ENCODE measurements at regions not wholly inside any gene's neighbourhood (a gene's known extent, or its start where the extent isn't known, plus 50 kb on each side); places are given as distances from the start of the nearest gene placed in this dataset.

DNA sequence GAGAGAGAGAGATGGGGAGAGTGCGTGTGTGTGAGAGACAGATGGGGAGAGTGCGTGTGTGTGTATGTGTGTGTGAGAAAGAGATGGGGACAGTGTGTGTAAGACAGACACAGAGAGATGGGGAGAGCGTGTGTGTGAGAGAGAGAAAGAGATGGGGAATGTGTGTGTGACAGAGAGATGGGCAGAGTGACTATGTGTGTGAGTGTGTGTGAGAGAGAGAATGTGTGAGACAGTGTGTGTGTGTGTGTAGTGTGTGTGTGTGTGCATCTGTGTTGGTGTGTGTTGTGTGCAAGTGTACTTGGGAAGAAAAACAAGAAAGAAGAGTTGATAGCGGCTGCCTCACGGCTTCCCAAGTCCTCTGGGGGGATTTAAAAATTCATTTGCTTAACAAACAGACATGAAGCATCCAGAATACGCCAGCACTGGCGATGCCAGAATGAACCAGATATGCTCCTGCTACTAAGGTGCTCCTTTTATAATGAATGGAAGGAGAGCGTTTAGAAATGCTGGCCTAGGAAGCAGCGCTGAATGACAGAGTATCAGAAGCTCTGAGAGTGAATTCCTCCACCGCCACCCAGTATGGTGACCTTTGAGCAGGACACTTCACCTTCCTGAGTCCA, 186.1 kb upstream of the TSC22D2 start:
- no peak overlapping the region for H3K27ac ChIP-seq (ENCODE audit: low read depth, low read length)
- H3K9ac ChIP-seq (ENCODE audit: low read length): no peak overlapping the region
- H3K36me3 ChIP-seq (ENCODE audit: insufficient read depth, low read length): no peaks in the 10 kb centered on the region
- no peaks in the 10 kb centered on the region for H3K27me3 ChIP-seq (ENCODE audit: control insufficient read depth in 1 of 2, insufficient read depth in 2 of 2, low read length in 2 of 2)
- no peak overlapping the region for H3K4me3 ChIP-seq (ENCODE audit: low read depth in 1 of 2, low read length in 2 of 2)
- peaks cover 3% of the 10 kb centered on the region for H3K4me1 ChIP-seq (ENCODE audit: insufficient read depth, low read length)
- no peaks in the 10 kb centered on the region for H3K9me3 ChIP-seq (ENCODE audit: low read length)

DNA sequence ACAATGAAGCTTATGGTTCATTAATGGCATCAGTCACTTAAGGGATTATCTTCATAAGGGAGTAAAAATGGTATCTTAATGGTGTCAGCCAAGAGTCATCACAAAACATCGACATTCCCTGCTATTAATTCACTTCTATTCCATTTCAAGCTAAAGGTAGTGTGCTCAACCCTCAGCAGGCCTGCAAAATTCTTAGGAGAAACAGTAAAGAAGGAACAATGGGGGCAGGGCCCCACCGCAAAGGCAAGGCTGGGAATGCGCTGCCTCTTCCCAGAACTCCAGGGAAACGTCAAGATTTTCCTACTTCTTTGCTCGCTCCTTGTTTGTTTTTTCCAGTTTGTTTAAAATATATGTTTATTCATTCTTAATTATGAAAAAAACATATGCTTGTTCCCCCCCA, 187.3 kb upstream of the TSC22D2 start:
- H3K4me3 ChIP-seq (ENCODE audit: low read depth in 1 of 2, low read length in 2 of 2): no peak overlapping the region

DNA sequence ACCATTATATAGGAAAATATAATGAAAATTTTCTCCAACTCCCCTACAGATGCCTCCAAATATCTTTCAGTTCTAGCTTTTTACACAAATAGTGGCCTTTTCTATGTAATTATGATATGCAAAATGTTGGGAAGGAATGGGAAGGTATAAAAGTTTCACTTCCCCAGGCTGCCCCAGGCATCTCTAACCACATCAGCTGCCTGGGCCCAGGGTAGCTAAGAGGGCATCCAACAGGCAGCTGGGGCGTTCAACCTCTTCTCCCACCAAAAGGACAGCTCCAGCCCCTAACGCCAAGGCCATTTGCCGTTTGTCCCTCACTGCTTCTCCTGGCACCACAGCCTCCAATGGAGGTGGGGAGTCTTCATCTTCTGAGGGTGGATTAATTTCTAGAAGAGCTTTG, 188.1 kb upstream of the TSC22D2 start:
- no peaks in the 10 kb centered on the region for H3K9me3 ChIP-seq (ENCODE audit: low read length)
- H3K36me3 ChIP-seq (ENCODE audit: insufficient read depth, low read length): no peaks in the 10 kb centered on the region
- H3K27ac ChIP-seq (ENCODE audit: low read depth, low read length): no peak overlapping the region
- no peaks in the 10 kb centered on the region for H3K27me3 ChIP-seq (ENCODE audit: control insufficient read depth in 1 of 2, insufficient read depth in 2 of 2, low read length in 2 of 2)
- no peak overlapping the region for H3K9ac ChIP-seq (ENCODE audit: low read length)
- no peak overlapping the region for H3K4me3 ChIP-seq (ENCODE audit: low read depth in 1 of 2, low read length in 2 of 2)
- H3K4me1 ChIP-seq (ENCODE audit: insufficient read depth, low read length): peaks cover 17% of the 10 kb centered on the region

More for the DNA sequence above, 187.3 kb upstream of the TSC22D2 start:
- Histone ChIP-seq H3K36me3 (ENCODE audit: insufficient read depth, low read length) (no peaks in the 10 kb centered on the region), H3K4me1 (ENCODE audit: insufficient read depth, low read length) (peaks cover 13% of the 10 kb centered on the region), H3K9ac (ENCODE audit: low read length) (no peak overlapping the region), H3K27ac (ENCODE audit: low read depth, low read length) (no peak overlapping the region), H3K9me3 (ENCODE audit: low read length) (no peaks in the 10 kb centered on the region), H3K27me3 (ENCODE audit: control insufficient read depth in 1 of 2, insufficient read depth in 2 of 2, low read length in 2 of 2) (no peaks in the 10 kb centered on the region)

DNA sequence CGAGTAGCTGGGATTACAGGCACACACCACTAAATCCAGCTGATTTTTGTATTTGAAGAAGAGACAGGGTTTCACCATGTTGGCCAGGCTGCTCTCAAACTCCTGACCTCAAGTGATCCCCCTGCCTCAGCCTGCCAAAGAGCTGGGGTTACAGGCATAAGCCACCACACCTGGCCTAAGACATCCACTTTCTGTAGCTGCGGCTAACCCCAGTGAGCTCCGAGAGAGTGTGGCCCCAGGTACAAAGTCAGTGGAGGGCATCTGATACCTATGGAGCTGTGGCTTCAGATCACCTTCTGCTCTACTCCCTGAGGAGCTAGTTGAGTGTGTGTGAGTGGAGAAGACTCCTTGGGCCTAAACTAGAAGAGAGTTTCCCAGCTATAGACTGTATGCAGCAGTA, 189.3 kb upstream of the TSC22D2 start:
- H3K27me3 ChIP-seq (ENCODE audit: control insufficient read depth in 1 of 2, insufficient read depth in 2 of 2, low read length in 2 of 2): no peaks in the 10 kb centered on the region
- H3K27ac ChIP-seq (ENCODE audit: low read depth, low read length): no peak overlapping the region
- no peak overlapping the region for H3K9ac ChIP-seq (ENCODE audit: low read length)
- H3K4me3 ChIP-seq (ENCODE audit: low read depth in 1 of 2, low read length in 2 of 2): no peak overlapping the region
- peaks cover 17% of the 10 kb centered on the region for H3K4me1 ChIP-seq (ENCODE audit: insufficient read depth, low read length)
- H3K36me3 ChIP-seq (ENCODE audit: insufficient read depth, low read length): no peaks in the 10 kb centered on the region
- H3K9me3 ChIP-seq (ENCODE audit: low read length): no peaks in the 10 kb centered on the region

DNA sequence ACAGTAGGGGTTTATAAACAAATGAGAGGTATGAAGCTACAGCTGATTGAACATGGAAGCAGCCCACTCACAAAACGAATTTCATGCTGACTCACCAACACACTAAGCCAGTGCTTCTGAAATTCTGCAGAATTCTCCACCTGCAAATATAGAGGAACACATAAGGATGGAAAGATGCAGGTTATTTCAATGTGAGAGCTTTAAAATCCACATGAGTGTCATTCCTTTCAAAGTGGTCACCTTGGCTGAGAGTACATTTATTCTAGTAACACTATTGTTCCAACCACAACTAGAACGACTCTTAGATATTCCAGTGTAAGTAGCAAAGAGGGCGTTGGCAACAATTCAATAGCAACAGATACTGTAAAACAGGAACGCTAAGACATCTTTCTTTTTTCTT, 189.9 kb upstream of the TSC22D2 start:
- Histone ChIP-seq H3K36me3 (ENCODE audit: insufficient read depth, low read length) (no peaks in the 10 kb centered on the region), H3K4me3 (ENCODE audit: low read depth in 1 of 2, low read length in 2 of 2) (no peak overlapping the region), H3K27me3 (ENCODE audit: control insufficient read depth in 1 of 2, insufficient read depth in 2 of 2, low read length in 2 of 2) (no peaks in the 10 kb centered on the region), H3K27ac (ENCODE audit: low read depth, low read length) (no peak overlapping the region), H3K9ac (ENCODE audit: low read length) (no peak overlapping the region), H3K4me1 (ENCODE audit: insufficient read depth, low read length) (peaks cover 17% of the 10 kb centered on the region), H3K9me3 (ENCODE audit: low read length) (no peaks in the 10 kb centered on the region)

DNA sequence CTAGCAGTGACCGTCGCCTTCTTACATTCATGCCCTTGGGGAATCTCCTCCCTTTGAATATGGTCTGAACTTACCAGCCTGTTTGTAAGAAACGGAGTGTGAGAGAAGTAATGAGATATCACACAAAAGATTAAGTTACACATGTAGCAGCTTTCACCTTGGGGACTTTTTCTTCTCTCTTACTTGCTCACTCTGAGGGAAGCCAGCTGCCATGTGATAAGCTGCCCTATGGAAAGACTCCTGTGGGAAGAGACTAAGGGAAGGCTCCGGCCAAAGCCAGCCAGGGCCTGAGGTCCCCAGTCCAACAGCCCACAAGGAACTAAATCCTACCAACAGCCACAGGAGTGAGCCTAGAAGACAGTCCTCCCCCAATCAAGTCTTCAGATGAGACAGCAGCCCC, 190.4 kb upstream of the TSC22D2 start:
- Histone ChIP-seq H3K9ac (ENCODE audit: low read length) (no peak overlapping the region), H3K4me3 (ENCODE audit: low read depth in 1 of 2, low read length in 2 of 2) (no peak overlapping the region), H3K36me3 (ENCODE audit: insufficient read depth, low read length) (no peaks in the 10 kb centered on the region), H3K9me3 (ENCODE audit: low read length) (no peaks in the 10 kb centered on the region), H3K27ac (ENCODE audit: low read depth, low read length) (no peak overlapping the region), H3K4me1 (ENCODE audit: insufficient read depth, low read length) (peaks cover 17% of the 10 kb centered on the region), H3K27me3 (ENCODE audit: control insufficient read depth in 1 of 2, insufficient read depth in 2 of 2, low read length in 2 of 2) (no peaks in the 10 kb centered on the region)

DNA sequence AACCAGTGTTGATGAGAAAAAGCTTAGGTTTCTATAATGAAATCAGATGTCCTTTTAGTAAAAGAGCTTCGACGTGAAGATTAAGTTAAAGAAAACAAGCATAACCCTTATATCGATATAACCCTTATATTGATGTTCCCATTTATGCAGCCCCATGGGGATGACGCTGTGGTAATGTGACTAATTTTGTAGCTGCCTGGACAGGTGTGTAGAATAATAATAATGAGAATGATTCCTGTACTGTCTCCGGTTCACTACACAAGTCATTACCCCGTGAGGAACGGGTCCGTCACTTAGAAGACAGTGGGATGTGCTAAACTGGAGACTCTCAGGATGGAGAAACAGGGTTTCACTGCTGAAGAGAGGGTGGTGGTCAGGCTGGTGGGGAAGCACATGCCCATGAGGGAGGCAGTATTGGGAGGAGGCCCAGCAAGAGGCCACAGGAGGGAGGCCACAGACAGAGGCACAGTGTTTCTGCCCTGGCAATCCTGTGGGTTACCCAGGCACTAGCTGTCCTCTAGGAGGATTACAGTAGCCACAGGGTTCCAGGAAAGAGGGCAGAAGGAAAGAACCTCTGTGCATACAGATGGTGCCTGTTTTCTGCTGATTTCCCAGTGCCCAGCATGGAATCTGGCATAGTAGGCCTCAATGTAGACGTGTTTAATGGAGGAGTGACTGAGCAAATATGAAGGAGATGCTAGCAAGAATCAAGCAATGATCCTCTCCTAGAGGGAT, 191.1 kb upstream of the TSC22D2 start:
- Histone ChIP-seq H3K27ac (ENCODE audit: low read depth, low read length) (no peak overlapping the region), H3K9ac (ENCODE audit: low read length) (no peak overlapping the region), H3K9me3 (ENCODE audit: low read length) (no peaks in the 10 kb centered on the region), H3K4me3 (ENCODE audit: low read depth in 1 of 2, low read length in 2 of 2) (no peak overlapping the region), H3K27me3 (ENCODE audit: control insufficient read depth in 1 of 2, insufficient read depth in 2 of 2, low read length in 2 of 2) (no peaks in the 10 kb centered on the region), H3K4me1 (ENCODE audit: insufficient read depth, low read length) (peaks cover 17% of the 10 kb centered on the region), H3K36me3 (ENCODE audit: insufficient read depth, low read length) (no peaks in the 10 kb centered on the region)

DNA sequence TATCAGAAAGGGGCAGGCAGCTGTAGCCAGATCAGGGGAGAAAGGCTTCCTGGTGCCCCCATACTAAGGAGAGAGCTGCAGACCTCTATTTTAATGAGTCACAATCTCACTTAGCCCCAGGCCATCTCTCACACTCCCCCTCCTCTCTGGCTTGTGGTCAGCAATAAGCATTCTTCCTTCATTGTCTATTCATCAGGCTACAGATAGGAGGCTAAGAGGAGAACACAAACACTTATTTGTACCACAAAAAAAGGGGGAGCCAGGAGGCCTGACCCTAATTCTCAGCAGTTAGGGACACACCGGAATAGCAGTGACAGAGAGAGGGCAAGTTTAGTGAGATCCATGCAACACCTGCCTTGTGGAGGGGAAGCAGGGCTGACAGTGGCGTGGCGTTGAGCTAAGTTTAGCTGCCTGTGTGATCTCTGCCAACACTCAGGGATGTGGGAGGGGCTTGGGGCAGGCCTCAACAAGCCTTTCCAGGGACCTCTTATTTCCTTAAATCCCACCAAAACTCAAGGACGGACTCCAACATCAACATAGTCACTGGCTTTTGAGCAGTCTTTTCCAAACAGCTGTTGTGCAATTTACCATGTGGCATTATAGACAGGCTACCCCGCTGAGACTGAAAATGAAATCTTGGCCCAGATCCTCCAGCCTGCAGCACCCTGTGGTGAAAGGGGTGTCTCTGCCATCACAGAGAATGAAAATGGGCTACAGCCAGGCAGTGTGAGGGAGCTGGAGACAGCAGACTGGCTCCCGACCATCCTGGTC, 191.9 kb upstream of the TSC22D2 start:
- Histone ChIP-seq H3K27me3 (ENCODE audit: control insufficient read depth in 1 of 2, insufficient read depth in 2 of 2, low read length in 2 of 2) (no peaks in the 10 kb centered on the region), H3K9me3 (ENCODE audit: low read length) (no peaks in the 10 kb centered on the region), H3K27ac (ENCODE audit: low read depth, low read length) (peak overlapping the region; percentile 30), H3K4me3 (ENCODE audit: low read depth in 1 of 2, low read length in 2 of 2) (peak overlapping the region in 1 of 2 donors; percentile 16), H3K36me3 (ENCODE audit: insufficient read depth, low read length) (no peaks in the 10 kb centered on the region), H3K4me1 (ENCODE audit: insufficient read depth, low read length) (peaks cover 17% of the 10 kb centered on the region), H3K9ac (ENCODE audit: low read length) (no peak overlapping the region)

DNA sequence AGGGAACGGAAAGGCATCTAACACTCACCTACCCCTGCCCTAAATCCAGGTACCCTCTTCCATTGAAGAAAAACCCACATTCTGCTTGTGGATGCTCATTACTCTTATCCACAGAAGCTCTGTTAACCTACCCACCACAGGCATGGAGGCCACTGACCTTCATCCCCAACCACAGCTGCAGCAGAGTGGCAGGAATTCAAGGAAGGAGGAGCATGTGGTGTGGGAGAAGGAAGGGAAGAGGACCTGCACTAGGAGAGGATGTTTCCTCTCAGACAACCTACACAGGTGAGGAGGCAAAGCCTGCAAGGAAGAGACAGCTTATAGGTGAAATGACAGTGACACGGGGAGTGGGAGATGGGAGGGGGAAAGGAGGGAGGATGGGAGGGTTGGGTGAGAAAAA, 192.5 kb upstream of the TSC22D2 start:
- H3K9ac ChIP-seq (ENCODE audit: low read length): no peak overlapping the region
- H3K9me3 ChIP-seq (ENCODE audit: low read length): no peaks in the 10 kb centered on the region
- H3K4me3 ChIP-seq (ENCODE audit: low read depth in 1 of 2, low read length in 2 of 2): no peak overlapping the region
- no peaks in the 10 kb centered on the region for H3K36me3 ChIP-seq (ENCODE audit: insufficient read depth, low read length)
- no peaks in the 10 kb centered on the region for H3K27me3 ChIP-seq (ENCODE audit: control insufficient read depth in 1 of 2, insufficient read depth in 2 of 2, low read length in 2 of 2)
- H3K4me1 ChIP-seq (ENCODE audit: insufficient read depth, low read length): peaks cover 14% of the 10 kb centered on the region
- H3K27ac ChIP-seq (ENCODE audit: low read depth, low read length): no peak overlapping the region

DNA sequence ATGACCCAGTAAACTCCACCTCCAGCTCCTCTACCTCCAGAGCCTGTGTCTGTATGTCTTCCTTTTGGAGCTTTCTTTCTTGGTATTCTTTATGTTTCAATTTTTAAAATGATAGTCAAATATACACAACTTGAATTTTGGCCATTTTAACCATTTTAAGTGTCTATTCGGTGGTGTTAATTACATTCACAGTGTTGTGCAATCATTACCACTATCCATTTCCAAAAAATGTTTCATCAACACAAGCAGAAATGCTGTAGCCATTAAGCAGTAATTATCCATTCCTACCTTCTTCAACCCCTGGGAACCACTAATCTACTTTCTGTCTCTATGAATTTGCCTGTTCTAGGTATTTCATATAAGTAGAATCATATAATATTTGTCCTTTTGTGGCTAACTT, 194.5 kb upstream of the TSC22D2 start:
- Histone ChIP-seq H3K4me3 (ENCODE audit: low read depth in 1 of 2, low read length in 2 of 2) (no peak overlapping the region), H3K36me3 (ENCODE audit: insufficient read depth, low read length) (no peaks in the 10 kb centered on the region), H3K4me1 (ENCODE audit: insufficient read depth, low read length) (peaks cover 13% of the 10 kb centered on the region), H3K9ac (ENCODE audit: low read length) (no peak overlapping the region), H3K27me3 (ENCODE audit: control insufficient read depth in 1 of 2, insufficient read depth in 2 of 2, low read length in 2 of 2) (no peaks in the 10 kb centered on the region), H3K27ac (ENCODE audit: low read depth, low read length) (no peak overlapping the region), H3K9me3 (ENCODE audit: low read length) (no peaks in the 10 kb centered on the region)

DNA sequence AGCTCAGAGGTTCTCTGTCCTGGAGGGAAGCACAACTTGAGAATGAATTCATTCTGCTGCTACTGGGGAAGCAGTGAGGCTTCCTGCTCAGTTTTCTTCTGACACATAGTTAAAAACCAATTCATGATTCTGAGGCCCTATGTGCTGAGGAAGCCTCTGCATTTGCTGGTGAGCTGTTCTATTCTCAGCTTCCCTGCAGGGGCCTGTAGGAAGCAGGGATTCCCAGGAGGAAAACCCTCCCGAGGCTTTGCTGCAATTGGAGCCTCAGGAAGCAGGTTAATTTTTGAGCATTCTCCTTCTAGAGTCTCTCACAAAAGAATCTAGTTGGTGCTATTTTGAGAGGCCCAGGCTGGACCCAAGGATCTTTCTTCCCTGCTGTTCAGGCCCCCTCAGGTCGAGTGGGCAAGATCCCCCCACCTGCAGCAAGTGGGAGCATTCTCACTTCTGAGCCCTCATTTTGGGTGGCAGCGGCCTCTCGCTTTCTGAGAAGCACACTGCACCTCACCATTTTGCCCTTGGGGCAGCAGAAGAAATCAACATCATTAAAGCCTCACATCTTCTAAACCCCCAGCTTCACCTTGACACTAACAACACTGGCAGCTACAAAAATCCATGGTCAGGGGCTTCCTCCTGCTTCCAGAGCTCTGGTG, 197.5 kb upstream of the TSC22D2 start:
- no peaks in the 10 kb centered on the region for H3K9me3 ChIP-seq (ENCODE audit: low read length)
- peaks cover 2% of the 10 kb centered on the region for H3K4me1 ChIP-seq (ENCODE audit: insufficient read depth, low read length)
- H3K36me3 ChIP-seq (ENCODE audit: insufficient read depth, low read length): no peaks in the 10 kb centered on the region
- H3K9ac ChIP-seq (ENCODE audit: low read length): no peak overlapping the region
- H3K27me3 ChIP-seq (ENCODE audit: control insufficient read depth in 1 of 2, insufficient read depth in 2 of 2, low read length in 2 of 2): no peaks in the 10 kb centered on the region
- H3K27ac ChIP-seq (ENCODE audit: low read depth, low read length): no peak overlapping the region
- no peak overlapping the region for H3K4me3 ChIP-seq (ENCODE audit: low read depth in 1 of 2, low read length in 2 of 2)
